SIG-M5 treated with dmso at 0.1 percent for 504 hours (cell line): ENCODE measurements at regions not wholly inside any gene's neighbourhood (a gene's known extent, or its start where the extent isn't known, plus 50 kb on each side); places are given as distances from the start of the nearest gene placed in this dataset.
"Not testable (repeated sequence)": the region's sequence is repeated elsewhere in the genome, so short reads cannot be mapped to it uniquely, and the experiment has no call there.

Experiments
- DNase-seq: peaks from one replicate; lab custom pipeline; 2025; ENCODE audit not compliant: unreplicated experiment; lab: John Stamatoyannopoulos, UW

DNA sequence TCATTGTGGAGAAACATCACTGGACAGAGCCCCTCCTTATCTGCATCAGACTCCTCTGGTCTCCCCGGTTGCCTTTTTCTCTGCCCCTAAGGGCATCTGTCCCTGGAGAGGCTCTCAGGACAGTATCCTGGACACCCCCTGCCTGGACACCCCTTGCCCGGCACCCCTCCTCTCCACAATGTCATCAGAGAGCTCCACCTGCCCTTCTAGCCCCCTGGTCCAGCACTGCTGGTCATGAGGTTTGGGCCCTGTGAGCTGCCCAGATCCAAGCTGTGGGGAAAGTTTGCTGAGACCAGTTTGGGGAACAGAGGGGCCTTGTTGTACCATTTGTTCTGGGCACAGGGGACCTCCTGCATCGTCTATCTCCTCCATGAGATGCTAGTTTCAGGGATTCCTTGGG lies 335.2 kb downstream of the CACNA1B start:
- DNase-seq = not testable (repeated sequence)

DNA sequence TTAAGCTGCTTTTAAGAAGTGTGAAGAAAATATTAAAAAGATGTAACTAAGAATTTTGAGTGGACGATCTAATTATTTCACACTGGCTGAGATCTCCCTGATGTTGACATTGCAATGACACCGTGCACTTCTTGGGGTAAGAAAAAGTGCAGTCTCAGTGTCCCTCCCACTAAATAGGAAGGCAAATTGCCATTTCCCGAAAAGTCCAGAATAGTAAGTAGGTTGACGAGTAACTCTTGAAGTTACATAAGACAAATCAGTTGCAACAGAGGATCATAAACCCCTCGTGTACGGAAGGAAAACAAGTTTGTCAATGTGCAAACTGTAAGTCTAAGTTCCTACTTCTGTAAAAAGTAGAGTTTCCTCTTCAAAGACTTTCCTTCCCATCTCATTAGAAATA lies 336.2 kb downstream of the CACNA1B start:
- peak; percentile 85 for DNase-seq

DNA sequence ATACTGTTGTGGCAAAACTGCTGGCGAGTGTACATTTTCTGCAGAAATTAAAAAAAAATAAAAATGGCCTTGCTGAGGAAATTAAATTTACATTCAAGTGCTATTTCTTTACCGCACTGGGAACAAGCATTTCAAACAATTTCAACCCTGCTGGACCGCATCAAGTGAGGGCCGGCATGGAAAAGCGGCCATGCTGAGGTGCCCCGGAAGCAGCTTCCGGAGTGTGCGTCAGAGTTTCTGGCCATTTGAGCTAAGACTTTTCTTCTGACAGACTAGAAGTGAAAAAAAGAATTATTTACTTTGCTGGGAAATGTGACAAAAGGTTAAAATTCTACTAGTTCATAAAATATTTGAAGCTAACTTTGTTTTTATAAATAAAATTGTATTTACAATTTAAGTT lies 337.0 kb downstream of the CACNA1B start:
- DNase-seq = not testable (repeated sequence)

DNA sequence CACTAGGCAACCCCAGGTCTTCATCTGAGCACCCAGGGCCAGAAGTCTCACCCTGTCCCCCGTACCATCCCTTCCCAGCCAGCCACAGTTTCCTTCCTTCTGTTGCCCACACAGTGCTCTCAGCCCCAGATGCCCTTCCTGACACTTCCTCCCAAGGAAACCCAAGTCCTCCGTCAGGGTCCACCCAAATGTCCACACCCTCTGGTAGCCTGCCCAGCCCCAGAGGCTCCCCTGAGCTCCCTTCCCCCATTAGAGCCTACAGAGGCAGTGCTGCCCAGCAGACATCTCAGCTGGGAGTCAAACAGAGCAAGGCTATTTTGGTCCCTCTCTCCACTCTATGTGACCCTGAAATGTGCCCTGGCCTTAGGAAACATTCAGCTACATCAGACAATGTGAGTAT lies 338.0 kb downstream of the CACNA1B start:
- not testable (repeated sequence) for DNase-seq

DNA sequence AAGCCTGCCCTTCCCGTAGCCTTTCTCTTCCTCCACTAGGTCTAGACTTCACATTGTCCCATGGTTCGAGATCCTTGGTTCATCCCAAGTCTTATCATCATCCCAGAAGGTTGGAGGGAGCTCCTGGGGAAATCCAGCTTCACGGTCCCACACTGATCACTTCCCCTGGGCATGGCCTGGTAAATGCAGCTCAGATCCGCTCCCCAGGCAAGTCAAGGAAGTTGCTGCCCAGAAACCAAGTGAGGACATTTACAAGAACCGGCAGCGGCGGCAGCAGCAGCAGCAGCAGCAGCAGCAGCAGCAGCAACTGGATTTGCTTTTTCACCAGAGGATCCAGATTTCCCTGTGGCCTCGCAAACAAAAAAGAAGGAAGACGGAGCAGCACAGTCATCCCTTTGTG lies 339.2 kb downstream of the CACNA1B start:
- not testable (repeated sequence) for DNase-seq

DNA sequence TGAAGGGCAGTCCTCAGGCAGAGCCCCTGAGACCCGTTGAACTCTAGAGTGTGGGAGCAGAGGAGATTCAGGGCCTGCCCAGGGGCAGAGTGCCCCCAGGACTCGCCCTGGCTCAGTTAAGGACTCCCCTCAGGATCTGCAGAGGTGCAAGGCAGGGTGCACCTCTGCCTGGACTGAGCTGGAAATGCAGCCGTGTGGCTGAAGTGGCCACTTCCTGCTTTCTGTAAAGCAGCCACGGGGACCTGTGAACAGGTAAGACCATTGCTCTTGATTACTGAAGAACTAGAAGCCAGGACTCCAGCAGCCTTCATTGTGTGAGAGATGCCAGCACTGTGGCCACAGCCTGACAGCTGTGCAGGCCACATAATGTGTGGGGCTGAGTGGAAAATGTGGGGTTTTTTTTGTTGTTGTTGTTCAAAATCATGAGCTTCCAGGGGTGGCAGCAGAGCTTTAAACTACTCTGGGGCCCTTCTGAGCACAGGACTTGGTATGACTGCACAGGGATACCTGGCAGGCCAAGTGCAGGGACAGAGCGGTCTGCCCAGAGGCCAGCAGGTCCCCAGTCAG lies 339.8 kb downstream of the CACNA1B start:
- not testable (repeated sequence) for DNase-seq

DNA sequence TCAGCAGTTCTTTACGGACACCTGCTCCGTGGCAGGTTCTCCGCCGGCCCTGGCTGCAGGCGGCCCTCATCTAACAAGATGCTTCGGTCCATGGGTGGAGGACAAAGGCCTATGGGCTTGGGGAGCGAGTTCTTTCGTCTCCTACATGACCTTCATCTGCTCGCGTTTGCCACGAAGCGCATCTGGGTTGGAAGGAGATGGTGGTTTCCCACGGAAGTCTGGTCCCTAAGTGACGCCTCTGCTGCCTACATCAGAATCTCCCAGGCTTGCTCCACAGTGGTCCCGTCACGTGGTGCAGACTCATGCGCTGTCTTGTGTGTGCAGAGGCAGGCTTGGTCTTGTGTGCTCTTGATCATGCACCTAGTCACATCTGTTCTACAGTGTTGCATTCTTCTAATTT lies 341.7 kb downstream of the CACNA1B start:
- not testable (repeated sequence) for DNase-seq

DNA sequence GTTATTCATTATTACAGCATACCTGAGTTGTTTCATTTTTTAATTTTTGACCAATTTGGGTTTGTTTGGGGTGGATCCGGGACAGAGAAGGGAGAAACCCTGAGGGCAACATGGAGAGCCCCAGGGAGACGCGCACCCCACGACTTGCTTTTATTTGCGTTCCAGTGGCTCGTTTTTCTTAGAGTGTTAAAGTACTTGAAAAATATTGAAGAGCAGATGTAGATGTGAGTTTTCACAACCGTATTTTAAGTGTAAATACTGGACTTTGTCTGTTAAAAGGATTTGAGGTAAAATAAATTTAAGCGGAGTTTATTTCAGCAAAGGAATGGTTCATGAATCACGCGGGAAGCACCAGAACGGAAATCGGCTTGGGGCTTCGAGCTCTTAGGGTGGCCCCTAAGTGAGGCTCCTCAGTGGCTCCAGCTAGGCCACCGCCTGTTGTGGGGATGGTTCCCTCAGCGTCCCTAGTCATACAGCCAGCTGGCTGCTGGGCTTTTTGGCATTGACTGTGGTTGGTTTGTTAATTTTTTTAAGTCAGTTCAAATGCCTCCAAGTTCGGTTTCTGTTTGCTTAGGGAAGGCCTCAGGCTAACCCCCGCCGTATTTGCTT lies 344.0 kb downstream of the CACNA1B start:
- DNase-seq = not testable (repeated sequence)

DNA sequence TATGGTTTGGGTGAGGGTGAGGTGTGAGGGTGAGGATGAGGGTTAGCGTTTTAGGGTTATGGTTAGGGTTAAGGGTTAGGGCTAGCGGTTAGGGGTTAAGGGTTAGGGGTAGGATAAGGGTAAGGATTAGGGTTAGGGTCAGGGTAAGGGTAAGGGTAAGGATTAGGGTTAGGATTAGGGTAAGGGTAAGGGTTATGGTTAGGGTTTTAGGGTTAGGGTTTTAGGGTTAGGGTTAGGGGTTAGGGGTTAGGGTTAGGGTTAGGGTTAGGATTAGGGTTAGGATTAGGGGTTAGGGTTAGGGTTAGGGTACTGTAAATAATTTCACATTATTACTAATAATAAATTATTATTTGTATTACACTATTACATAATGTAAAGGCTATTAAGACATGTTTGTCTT lies 359.5 kb downstream of the CACNA1B start:
- DNase-seq = not testable (repeated sequence)

DNA sequence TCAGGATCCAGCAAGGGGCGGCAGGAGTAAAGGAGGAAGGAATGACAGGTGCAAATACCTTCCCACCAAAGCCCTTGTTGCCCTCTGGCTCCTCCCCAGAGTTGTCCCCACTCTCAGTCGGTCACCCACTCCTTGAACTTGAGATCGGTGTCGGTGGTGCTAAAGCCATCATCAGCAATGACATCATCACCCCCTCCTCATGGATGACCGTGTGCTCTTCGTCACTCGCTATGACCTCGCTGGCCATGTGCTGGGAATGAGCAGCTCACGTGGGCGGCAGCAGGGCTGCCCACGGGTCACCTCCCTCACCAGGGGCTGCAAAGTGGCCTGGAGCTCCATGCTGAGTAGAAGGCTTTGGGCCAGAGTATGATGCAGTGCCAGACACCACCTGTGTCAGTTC lies 405.3 kb downstream of the CACNA1B start:
- DNase-seq = not testable (repeated sequence)
